HG02938 (cell line): ENCODE measurements at regions not wholly inside any gene's neighbourhood (a gene's known extent, or its start where the extent isn't known, plus 50 kb on each side); places are given as distances from the start of the nearest gene placed in this dataset.

ENCODE experiments used
- ATAC-seq: cut with Tn5 transposase; IDR thresholded peaks from one replicate; pipeline ENCODE4 v1.9.1; 2021; ENCODE audit warnings: mild to moderate bottlenecking, moderate library complexity; ENCODE audit not compliant: unreplicated experiment

GRCh38 chr7:9785211-9785610 lies 1188.5 kb upstream of the PHF14 start:
- ATAC-seq: no peak

- no peak for ATAC-seq
These were observed 1177.4 kb upstream of the PHF14 start for GRCh38 chr7:9796241-9796640.

GRCh38 chr7:9822458-9823290 lies 1151.0 kb upstream of the PHF14 start:
- ATAC-seq: no peak

- ATAC-seq: no peak
These were observed 1138.5 kb upstream of the PHF14 start for GRCh38 chr7:9835199-9835598.

GRCh38 chr7:9836671-9837070 lies 1137.0 kb upstream of the PHF14 start:
- no peak for ATAC-seq

- ATAC-seq: no peak
These were observed 1131.4 kb upstream of the PHF14 start for GRCh38 chr7:9842301-9842700.

- ATAC-seq: no peak
These were observed 1126.8 kb upstream of the PHF14 start for GRCh38 chr7:9846902-9847301.

- ATAC-seq: no peak
These were observed 1119.1 kb upstream of the PHF14 start for GRCh38 chr7:9854605-9855004.

- ATAC-seq: no peak
These were observed 1117.0 kb upstream of the PHF14 start for GRCh38 chr7:9856668-9857067.

- no peak for ATAC-seq
These were observed 1110.1 kb upstream of the PHF14 start for GRCh38 chr7:9863545-9863944.

- no peak for ATAC-seq
These were observed 1104.5 kb upstream of the PHF14 start for GRCh38 chr7:9869151-9869550.

GRCh38 chr7:9869566-9869965 lies 1104.1 kb upstream of the PHF14 start:
- no peak for ATAC-seq

- ATAC-seq: no peak
These were observed 1103.0 kb upstream of the PHF14 start for GRCh38 chr7:9870674-9871073.

GRCh38 chr7:9874182-9874581 lies 1099.5 kb upstream of the PHF14 start:
- no peak for ATAC-seq

GRCh38 chr7:9876053-9876452 lies 1097.6 kb upstream of the PHF14 start:
- no peak for ATAC-seq

GRCh38 chr7:9889554-9889953 lies 1084.1 kb upstream of the PHF14 start:
- no peak for ATAC-seq

- ATAC-seq: no peak
These were observed 1083.6 kb upstream of the PHF14 start for GRCh38 chr7:9890092-9890491.

GRCh38 chr7:9891056-9891455 lies 1082.6 kb upstream of the PHF14 start:
- no peak for ATAC-seq

- ATAC-seq: no peak
These were observed 1073.3 kb upstream of the PHF14 start for GRCh38 chr7:9900339-9900738.

GRCh38 chr7:9921326-9921725 lies 1052.3 kb upstream of the PHF14 start:
- no peak for ATAC-seq

- ATAC-seq: no peak
These were observed 1035.6 kb upstream of the PHF14 start for GRCh38 chr7:9937944-9938631.

- ATAC-seq: no peak
These were observed 1034.5 kb upstream of the PHF14 start for GRCh38 chr7:9939176-9939575.
